H1 (cell line): ENCODE measurements at regions not wholly inside any gene's neighbourhood (a gene's known extent, or its start where the extent isn't known, plus 50 kb on each side); places are given as distances from the start of the nearest gene placed in this dataset.

Experiments used
- BACH1 ChIP-seq: IDR thresholded peaks from 2 replicates; pipeline ENCODE4 v1.6.1; 2012; ENCODE audit warnings: low read length, improper control_type of control experiment
- JUND ChIP-seq: IDR thresholded peaks from 2 replicates; pipeline ENCODE4 v1.6.1; 2011; ENCODE audit warnings: mild to moderate bottlenecking, improper control_type of control experiment, low read length
- TAF1 ChIP-seq: IDR thresholded peaks from 2 replicates; pipeline ENCODE4 v1.6.1; 2011; ENCODE audit warnings: mild to moderate bottlenecking, low read depth, low read length

GRCh38 chr1:195336812-195337211 is 1271.4 kb downstream of the KCNT2 start:
- TF ChIP-seq BACH1, result no peak
- no peak for TF ChIP-seq TAF1
- no peak for TF ChIP-seq JUND
